HG02973 (cell line): ENCODE measurements at regions not wholly inside any gene's neighbourhood (a gene's known extent, or its start where the extent isn't known, plus 50 kb on each side); places are given as distances from the start of the nearest gene placed in this dataset.

ENCODE experiments used
- ATAC-seq: cut with Tn5 transposase; IDR thresholded peaks from one replicate; pipeline ENCODE4 v1.9.1; 2021; ENCODE audit warnings: moderate library complexity; ENCODE audit not compliant: unreplicated experiment

DNA sequence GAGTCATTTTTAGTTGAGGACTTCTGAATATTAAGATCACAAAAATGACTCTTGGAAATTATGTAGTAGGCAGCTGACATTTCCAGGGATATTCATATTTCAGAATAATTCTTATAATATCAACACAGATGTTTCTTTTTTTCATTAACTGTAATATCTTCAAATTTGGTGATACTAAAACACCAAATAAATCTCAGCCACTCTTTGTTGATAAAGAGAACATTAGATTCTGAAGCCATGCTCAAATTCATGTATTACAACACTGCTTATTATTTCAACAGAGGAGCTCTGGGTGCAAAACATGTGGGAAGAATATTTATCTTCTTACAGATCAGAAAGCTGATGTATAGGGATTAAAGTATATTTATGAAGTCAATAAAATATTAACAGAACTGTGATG lies 355.4 kb downstream of the CRPPA start:
- no peak for ATAC-seq

DNA sequence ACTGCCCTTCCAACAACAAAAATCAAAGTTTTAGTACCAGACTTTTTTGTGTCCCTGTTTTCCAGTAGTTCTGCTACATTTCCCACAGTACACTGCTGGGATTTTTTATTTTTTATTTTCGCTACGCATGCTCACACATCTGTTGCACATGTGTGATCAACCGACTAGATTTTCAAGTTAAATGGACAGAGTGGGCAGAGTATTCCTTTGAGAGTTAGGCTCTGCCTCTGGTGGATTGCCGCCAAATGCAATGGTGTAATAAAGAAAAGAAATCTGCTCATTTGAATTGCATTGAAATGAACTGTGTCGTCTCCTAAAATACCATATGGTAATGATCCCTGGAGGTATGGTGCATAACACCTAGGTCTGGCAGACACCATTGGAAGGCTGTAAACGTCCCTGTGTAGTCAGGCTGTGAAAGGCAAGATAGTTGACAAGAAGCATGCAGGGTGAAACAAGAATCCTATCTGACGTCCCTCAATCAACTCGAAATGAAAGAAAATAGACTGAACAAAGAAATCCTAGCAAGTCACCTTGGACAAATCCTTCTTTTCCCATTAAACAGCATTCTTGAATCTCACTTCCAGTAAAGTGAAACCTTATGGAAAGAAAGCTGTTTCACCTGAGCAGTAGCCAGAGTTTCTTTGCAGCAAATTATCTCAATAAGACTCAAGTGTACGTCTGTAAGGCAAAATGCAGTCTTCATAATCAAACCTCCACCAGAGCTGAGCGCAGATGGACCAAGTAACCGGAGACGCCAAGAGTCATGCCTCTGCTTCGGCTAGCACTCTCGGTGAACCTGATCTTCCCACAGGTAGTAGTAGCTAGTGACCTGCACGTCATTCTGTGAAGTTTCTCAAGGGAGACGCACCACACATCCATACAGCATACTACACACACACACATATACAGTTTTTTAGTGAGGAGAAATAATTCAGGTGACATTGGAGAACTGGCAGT lies 357.3 kb downstream of the CRPPA start:
- no peak for ATAC-seq

- no peak for ATAC-seq
Measured at GRCh38 chr7:16063221-16063620, 358.1 kb downstream of the CRPPA start.

GRCh38 chr7:16062269-16062668 lies 359.1 kb downstream of the CRPPA start:
- ATAC-seq = no peak

GRCh38 chr7:16061630-16062029 lies 359.7 kb downstream of the CRPPA start:
- no peak for ATAC-seq

- no peak for ATAC-seq
Measured at GRCh38 chr7:16061011-16061410, 360.3 kb downstream of the CRPPA start.

DNA sequence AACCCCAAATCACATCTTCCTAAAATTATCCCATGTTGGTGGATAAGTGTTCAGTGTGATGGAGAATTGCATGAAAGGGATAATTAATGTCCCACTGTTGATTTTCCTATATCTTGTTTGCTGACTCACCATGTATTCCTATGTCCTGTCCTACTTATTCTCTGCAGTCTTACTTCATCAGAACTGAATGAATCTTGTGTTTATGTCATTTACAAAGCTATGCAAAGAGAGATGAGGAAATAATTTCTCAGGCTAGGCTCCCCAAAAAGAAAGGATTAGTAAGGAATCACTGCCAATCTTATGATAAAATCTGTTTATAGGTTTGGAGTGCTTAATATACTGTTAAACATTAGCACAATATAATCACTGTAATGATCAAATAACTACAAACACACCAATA lies 360.8 kb downstream of the CRPPA start:
- ATAC-seq = no peak

DNA sequence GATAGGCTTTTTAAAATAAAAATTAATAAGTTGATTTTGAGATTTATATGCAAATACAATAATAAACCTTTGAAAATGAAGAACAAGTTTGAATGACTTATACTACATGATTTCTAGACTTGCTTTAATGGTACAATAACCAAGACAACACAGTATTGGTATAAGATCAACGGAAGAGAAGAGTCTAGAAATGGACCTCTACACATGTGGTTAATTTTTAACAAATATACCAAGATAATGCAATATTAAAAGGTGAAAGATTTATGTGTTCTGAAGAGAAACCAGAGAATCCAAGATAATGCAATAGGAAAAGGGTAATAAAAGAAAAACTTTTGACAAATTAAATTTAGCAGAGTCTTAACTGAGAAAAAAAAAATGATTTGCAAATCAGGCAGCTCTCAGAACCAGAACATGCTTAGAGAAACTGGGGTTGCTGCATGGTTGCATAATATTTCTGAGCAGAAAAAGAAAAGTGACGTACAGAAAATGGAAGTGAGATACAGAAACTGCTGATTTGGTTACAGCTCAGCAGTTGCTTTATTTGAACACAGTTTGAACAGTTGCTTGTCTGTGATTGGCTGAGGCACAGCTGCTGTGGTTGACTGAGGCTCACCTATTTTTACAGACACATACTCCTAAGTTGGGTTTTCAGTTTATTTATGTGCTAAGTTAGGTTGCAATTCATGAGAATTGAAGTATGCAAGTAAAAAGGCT lies 365.9 kb downstream of the CRPPA start:
- ATAC-seq = peak; percentile 90

DNA sequence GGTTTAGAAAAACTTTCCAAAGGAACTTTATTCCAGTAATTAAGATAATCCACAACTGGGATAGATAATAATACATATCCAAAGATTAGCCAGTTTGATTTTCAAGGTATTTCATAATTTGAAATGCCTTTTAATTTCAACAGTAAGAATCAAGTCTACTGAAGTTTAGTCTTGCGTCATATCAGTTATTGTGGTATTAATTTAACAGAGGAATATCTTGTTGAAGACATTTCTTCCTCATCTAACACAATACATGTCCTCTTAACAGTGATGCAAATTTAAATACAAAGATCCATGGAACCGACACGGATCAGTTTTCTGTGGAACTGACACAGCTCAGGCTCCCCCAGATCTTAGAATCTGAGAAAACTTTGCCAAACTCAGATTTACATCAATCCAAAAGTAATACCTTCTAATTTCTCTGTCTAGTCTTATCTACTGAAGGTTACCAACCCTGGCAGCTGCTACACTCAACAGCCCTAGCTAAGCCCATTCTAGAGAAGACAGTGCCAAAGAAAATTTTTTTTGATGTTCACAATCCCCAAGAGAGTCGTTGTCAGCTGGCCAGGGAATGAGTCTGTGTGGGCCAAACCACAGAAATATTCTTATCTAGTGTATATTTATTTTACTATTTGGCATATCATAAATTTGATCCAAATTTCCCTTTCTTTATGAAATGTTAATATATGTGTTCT lies 365.2 kb upstream of the MEOX2 start:
- no peak for ATAC-seq

DNA sequence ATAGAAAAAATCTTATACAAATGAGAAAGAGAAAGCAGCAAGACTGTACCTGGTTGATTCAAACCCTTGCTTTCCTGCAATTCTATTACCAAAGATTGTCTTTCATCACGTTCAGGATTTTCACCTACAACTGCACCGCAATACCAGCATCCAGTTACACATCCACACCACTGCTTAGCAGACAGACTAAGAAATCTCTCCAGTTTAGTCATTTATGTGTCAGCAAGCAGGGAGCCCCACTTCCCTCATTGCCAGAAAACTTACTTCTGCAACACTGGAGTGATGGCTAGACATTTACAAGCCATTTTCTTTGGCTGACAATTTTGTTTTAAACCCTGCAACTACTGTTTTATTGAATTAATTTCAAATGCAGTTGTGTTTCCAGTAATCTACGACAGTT lies 359.6 kb upstream of the MEOX2 start:
- no peak for ATAC-seq

DNA sequence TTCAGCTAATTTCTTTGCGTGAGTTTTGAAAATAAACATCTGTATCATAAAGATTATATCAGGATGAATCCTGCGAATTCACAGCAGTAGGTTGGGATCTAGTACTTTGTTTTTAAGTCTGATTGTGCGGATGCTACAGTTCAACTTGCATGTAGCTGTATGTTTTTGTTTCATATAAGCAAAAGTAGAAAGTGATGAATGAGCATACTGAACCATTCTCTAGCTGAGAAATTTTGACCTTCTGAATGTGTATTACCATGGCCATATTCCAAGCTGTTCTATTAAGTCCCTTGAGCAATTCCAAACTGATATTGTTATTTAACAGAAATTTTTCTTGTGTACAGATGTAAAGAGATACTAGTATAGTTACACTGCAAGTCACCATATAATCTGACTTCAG lies 358.8 kb upstream of the MEOX2 start:
- ATAC-seq = no peak

DNA sequence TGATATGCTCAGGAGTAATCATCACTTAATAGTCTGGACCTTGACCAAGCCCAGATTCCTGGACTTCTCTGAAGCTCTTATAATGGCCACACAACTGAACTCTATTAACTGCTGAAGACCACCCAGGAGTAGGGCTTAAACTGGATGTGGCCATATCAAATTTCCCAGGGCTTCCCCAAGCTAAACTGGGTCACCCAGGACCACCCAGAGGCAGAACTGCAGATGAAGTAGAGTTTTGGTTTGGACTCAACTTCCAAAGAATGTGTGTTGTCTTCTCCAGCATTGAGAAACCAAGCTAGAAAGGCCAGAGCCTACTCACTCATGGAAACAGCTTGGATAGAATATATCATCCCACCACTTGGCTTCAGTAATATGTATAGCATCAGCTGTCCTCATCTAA lies 358.2 kb upstream of the MEOX2 start:
- ATAC-seq = no peak

- ATAC-seq = no peak
Measured at GRCh38 chr7:16040346-16040745, 353.9 kb upstream of the MEOX2 start.

DNA sequence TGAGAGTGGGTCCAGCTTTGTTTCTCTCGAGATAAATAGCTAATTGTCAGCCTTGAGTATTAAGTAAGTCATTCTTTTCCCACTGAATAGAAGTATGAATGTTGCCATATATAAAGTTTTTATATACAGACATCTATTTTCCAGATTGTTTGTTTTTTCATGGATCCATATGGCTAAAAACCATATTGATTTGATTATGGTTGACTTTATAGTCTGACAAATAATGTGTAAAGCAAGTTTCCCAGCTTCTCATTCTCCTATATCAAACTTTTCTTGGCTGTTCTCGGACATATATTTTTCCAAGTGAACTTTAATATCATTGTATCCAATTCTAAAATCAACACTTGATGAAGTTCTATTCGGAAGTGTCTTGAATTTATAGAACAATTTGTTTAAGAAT lies 352.4 kb upstream of the MEOX2 start:
- ATAC-seq = no peak

GRCh38 chr7:16035392-16035791 lies 348.9 kb upstream of the MEOX2 start:
- ATAC-seq = no peak

- no peak for ATAC-seq
Measured at GRCh38 chr7:16034866-16035265, 348.4 kb upstream of the MEOX2 start.

DNA sequence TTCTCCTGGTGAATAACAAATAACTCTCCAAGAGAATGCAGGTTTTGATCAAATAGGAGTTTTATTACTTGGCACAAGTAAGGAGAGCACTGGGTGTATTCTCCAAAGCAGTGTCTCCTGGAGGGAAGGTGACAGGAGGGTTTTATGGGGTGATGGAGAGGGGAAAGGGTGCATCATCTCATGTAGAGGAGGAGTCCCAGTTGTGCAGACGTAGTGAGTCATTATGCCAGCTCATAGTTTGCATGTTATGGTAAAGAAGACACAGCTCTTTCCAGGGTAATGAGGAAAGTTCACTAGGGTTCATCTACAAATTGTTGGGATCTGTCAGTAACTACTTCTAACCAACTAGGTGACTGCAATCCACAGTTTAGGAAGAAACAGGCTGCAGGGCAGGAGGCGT lies 347.9 kb upstream of the MEOX2 start:
- ATAC-seq = no peak

DNA sequence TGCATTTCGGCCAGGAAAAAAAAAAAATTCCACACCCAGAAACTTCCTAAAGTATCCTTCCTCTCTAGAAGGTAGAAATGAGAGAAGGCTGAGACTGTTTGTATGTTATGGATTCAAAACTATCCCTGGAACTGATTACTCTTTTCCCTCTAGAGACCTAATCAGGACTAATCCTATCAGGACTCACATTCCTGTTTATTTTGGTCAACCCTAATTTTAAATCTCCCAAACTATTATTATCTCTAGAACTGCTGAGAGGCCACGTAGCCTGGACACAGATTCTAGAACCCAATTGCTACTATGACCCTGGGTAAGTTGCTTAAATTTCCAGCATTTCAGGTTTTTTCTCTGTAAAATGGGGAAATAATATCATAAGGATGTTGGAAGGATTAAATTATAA lies 346.8 kb upstream of the MEOX2 start:
- ATAC-seq = no peak

DNA sequence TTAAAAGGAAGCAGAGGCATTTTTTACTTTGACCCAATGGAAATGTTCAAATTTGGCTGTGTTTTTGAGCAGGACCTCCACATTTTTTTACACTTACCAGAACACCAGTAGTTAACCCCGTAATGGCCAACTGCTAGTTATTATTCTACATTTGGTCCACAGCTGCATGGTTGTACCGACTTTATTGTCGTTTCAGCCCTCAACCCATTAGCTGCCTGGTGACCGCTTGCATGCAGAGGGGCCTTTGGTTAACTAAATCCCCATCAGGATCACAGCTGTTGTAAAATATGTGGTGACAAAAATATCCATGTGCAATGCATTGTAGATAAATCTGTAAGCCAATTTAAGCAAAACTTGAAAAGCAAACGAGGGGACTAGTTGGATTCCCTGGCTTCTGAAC lies 342.2 kb upstream of the MEOX2 start:
- no peak for ATAC-seq

- ATAC-seq = no peak
Measured at GRCh38 chr7:16028103-16028502, 341.6 kb upstream of the MEOX2 start.

DNA sequence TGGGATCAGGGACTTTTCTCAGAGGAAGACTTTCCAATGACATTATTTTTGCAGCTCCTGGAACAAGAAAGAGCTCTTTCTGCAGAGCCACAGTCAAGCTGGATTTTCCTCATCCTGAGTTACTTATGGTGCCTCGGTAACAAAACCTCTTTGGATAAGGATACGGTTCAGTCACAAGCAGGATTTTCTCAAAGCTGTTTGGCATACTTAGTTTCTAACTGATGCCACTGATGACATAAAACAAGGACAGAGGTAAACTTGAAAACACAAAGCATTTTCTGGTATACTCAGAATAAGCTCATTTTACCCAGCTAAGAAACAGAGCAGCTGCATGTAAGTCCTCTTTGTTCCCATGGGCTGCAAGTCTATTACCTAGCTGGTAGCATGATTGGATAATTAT lies 340.9 kb upstream of the MEOX2 start:
- ATAC-seq = no peak
